K562 (cell line): ENCODE measurements at regions not wholly inside any gene's neighbourhood (a gene's known extent, or its start where the extent isn't known, plus 50 kb on each side); places are given as distances from the start of the nearest gene placed in this dataset.

ENCODE experiments used
- ATAC-seq: fragments of 200-7000 bp; cut with Tn5 transposase; 3 replicates; pipeline ENCODE4 v1.9.1; 2020; ENCODE audit warnings: moderate library complexity
- BruUV-seq: library from RNA; stranded (reverse); fragments of 400-500 nt; replicated peaks from 2 replicates; lab custom pipeline; 2021; lab: Mats Ljungman, UMichigan
- CTCF ChIA-PET: fragments of 300-600 bp; formaldehyde crosslinking; extraction: SDS; loops from one replicate; lab custom pipeline; 2021; ENCODE audit warnings: low intra/inter-chr PET ratio; lab: Yijun Ruan, JAX
- POLR2A ChIA-PET: fragments of 300-600, 350-650 bp; sonication (Branson Sonifier 250); formaldehyde crosslinking; extraction: SDS; loops from one replicate; lab custom pipeline; 2021; ENCODE audit warnings: antibody characterized with exemption, inconsistent platforms; lab: Yijun Ruan, JAX
- DNase-seq, 4 experiments: peaks; one replicate each; pipeline versions ENCODE4 v3.0.0 to v3.0.0-alpha.2; 2011 to 2018; ENCODE audit warnings: low spot score in 3 of 4, mixed read lengths in 3 of 4; ENCODE audit errors: extremely low read depth in 1 of 4
- FAIRE-seq: peaks from 2 replicates; lab custom pipeline; 2011; peaks lifted over from hg19 to GRCh38; lab: Jason Lieb, UNC
- H2AFZ ChIP-seq: 2 replicates; pipeline ENCODE4 v1.6.0; 2011; ENCODE audit warnings: low read depth, low read length, control low read depth, inconsistent platforms
- H3K27ac ChIP-seq: fragments of 200-600 bp; 3 replicates; pipeline ENCODE4 v1.8.0; 2011; ENCODE audit warnings: low read depth, mild to moderate bottlenecking, control low read depth, inconsistent platforms, low read length, moderate library complexity, mixed read lengths; ENCODE audit errors: extremely low read depth
- H3K27me3 ChIP-seq, 2 experiments: fragments of 300-600 bp in 1 of 2; 2 replicates in 1 of 2; 3 replicates in 1 of 2; pipeline versions ENCODE4 v1.6.0 to v1.8.0; 2011; ENCODE audit warnings: inconsistent platforms in 2 of 2, low read length in 2 of 2, mild to moderate bottlenecking in 1 of 2, mixed read lengths in 1 of 2, moderate library complexity in 1 of 2; ENCODE audit not compliant: control insufficient read depth in 2 of 2, insufficient read depth in 2 of 2
- H3K36me3 ChIP-seq: fragments of 300-600 bp; 3 replicates; pipeline ENCODE4 v1.8.0; 2011; ENCODE audit warnings: mild to moderate bottlenecking, low read length, inconsistent platforms; ENCODE audit not compliant: control insufficient read depth, insufficient read depth
- H3K4me1 ChIP-seq, 2 experiments: fragments of 200-600 bp in 1 of 2; replicated peaks in 1 of 2; 2 replicates in 1 of 2; 3 replicates in 1 of 2; pipeline versions ENCODE4 v1.5.1 to v1.8.0; 2011; ENCODE audit warnings: inconsistent platforms in 2 of 2, low read length in 2 of 2, mild to moderate bottlenecking in 1 of 2, mixed read lengths in 1 of 2, moderate library complexity in 1 of 2; ENCODE audit not compliant: control insufficient read depth in 2 of 2, insufficient read depth in 2 of 2
- H3K4me2 ChIP-seq: 2 replicates; pipeline ENCODE4 v1.6.1; 2011; ENCODE audit warnings: low read length, control low read depth, inconsistent platforms, mixed read lengths; ENCODE audit not compliant: insufficient read depth
- H3K4me3 ChIP-seq: fragments of 200-600 bp; sonication (generic), shearing (Covaris generic); 2 replicates; pipeline ENCODE4 v1.5.1; 2016; ENCODE audit warnings: control low read depth, inconsistent platforms
- H3K79me2 ChIP-seq: fragments of 200-600 bp; 3 replicates; pipeline ENCODE4 v1.8.0; 2011; ENCODE audit warnings: low read length, inconsistent platforms; ENCODE audit not compliant: control insufficient read depth, insufficient read depth
- H3K9ac ChIP-seq, 2 experiments: 2 replicates each; pipeline versions ENCODE4 v1.6.0 to v1.6.1; 2011; ENCODE audit warnings: low read depth in 2 of 2, low read length in 2 of 2, control low read depth in 1 of 2, inconsistent platforms in 1 of 2, mild to moderate bottlenecking in 1 of 2, mixed read lengths in 1 of 2; ENCODE audit not compliant: insufficient read depth in 1 of 2
- H3K9me1 ChIP-seq: one replicate; pipeline ENCODE4 v1.6.0; 2011; ENCODE audit warnings: inconsistent platforms, mild to moderate bottlenecking, low read length, moderate library complexity; ENCODE audit not compliant: control insufficient read depth, insufficient read depth
- H3K9me3 ChIP-seq: replicated peaks from 2 replicates; pipeline ENCODE4 v1.5.1; 2011; ENCODE audit warnings: low read depth, low read length, inconsistent platforms; ENCODE audit not compliant: control insufficient read depth, insufficient read depth
- H4K20me1 ChIP-seq: replicated peaks from 2 replicates; pipeline ENCODE4 v1.6.1; 2011; ENCODE audit warnings: low read length, inconsistent platforms, mixed read lengths; ENCODE audit not compliant: control insufficient read depth, insufficient read depth
- HDAC8 ChIP-seq: fragments of 450-650 bp; IDR thresholded peaks from 2 replicates; pipeline ENCODE4 v1.6.1; 2016; ENCODE audit warnings: mild to moderate bottlenecking, missing genetic modification characterization, moderate library complexity, missing compliant biosample characterization
- HEY1 ChIP-seq: fragments of 250-450 bp; sonication (Bioruptor Pico); IDR thresholded peaks from 2 replicates; pipeline ENCODE4 v1.5.0; 2020; ENCODE audit warnings: mild to moderate bottlenecking, moderate library complexity, borderline replicate concordance
- PCBP1 ChIP-seq: fragments of 200-400 bp; formaldehyde crosslinking; IDR thresholded peaks from 2 replicates; pipeline ENCODE4 v1.6.1; 2018; ENCODE audit warnings: mild to moderate bottlenecking, low read depth, low read length; ENCODE audit not compliant: poor library complexity, severe bottlenecking
- RAD21 ChIP-seq, 2 experiments: fragments of 250-450 bp in 1 of 2; fragments of 450-650 bp in 1 of 2; sonication (Bioruptor Pico) in 1 of 2; formaldehyde crosslinking in 1 of 2; IDR thresholded peaks in 1 of 2; conservative IDR thresholded peaks in 1 of 2; 2 replicates each; pipeline versions ENCODE4 v1.4.0 to v1.8.0; 2020 to 2022; ENCODE audit warnings: mild to moderate bottlenecking in 2 of 2, moderate library complexity in 1 of 2
- RCOR1 ChIP-seq, 2 experiments: IDR thresholded peaks; 2 replicates each; pipeline ENCODE4 v1.6.1; 2012; ENCODE audit warnings: low read depth in 2 of 2, low read length in 2 of 2, borderline replicate concordance in 1 of 2, improper control_type of control experiment in 1 of 2
- SP1 ChIP-seq: sonication (generic); formaldehyde crosslinking; IDR thresholded peaks from 2 replicates; pipeline ENCODE4 v1.8.1; 2022; ENCODE audit warnings: mild to moderate bottlenecking, missing genetic modification reagents
- STAT5A ChIP-seq: IDR thresholded peaks from 2 replicates; pipeline ENCODE4 v1.6.1; 2012; ENCODE audit warnings: low read length, inconsistent platforms, borderline replicate concordance
- TEAD1 ChIP-seq, 2 experiments: fragments of 450-650 bp in 1 of 2; sonication (generic) in 1 of 2; formaldehyde crosslinking; IDR thresholded peaks; 2 replicates each; pipeline versions ENCODE4 v1.4.0 to v1.8.0; 2020 to 2022; ENCODE audit warnings: mild to moderate bottlenecking in 2 of 2, missing genetic modification reagents in 1 of 2
- U2AF2 ChIP-seq: fragments of 200-400 bp; formaldehyde crosslinking; optimal IDR thresholded peaks from 2 replicates; pipeline ENCODE3; 2017; ENCODE audit warnings: low read depth, mild to moderate bottlenecking, low read length
- ZBTB17 ChIP-seq: fragments of 450-650 bp; formaldehyde crosslinking; IDR thresholded peaks from 2 replicates; pipeline ENCODE4 v1.4.0; 2020; ENCODE audit warnings: mild to moderate bottlenecking
- ZKSCAN3 ChIP-seq: fragments of 250-450 bp; sonication (Bioruptor Pico); IDR thresholded peaks from 2 replicates; pipeline ENCODE4 v1.4.0; 2020
- ZNF165 ChIP-seq: fragments of 250-450 bp; sonication (Bioruptor Pico); IDR thresholded peaks from 2 replicates; pipeline ENCODE4 v1.4.0; 2020; ENCODE audit warnings: borderline replicate concordance
- ZNF717 ChIP-seq: fragments of 250-450 bp; sonication (Bioruptor Pico); IDR thresholded peaks from 2 replicates; pipeline ENCODE4 v1.5.0; 2021
- WGBS: fragments of 100-300 bp; shearing (Covaris generic); methylation state at CpG from one replicate; pipeline ENCODE4 v1.1.6; 2016; ENCODE audit warnings: low coverage, mixed read lengths; ENCODE audit not compliant: insufficient coverage; ENCODE audit errors: missing lambda C conversion rate; 5-methylcytosine and 5-hydroxymethylcytosine counted together
- in situ Hi-C: fragments of 300-500 bp; cut with MboI; formaldehyde crosslinking; loops from 4 replicates; pipeline ENCODE4 v1.15.0; 2018; ENCODE audit warnings: inconsistent platforms, mixed read lengths
- intact Hi-C: fragments of 100-400 bp; cut with micrococcal nuclease; formaldehyde crosslinking; loops from 2 replicates; pipeline ENCODE4 v1.14.2; 2022
- TF ChIP-seq, protein P1 (sequence below): fragments of 450-650 bp; formaldehyde crosslinking; IDR thresholded peaks from 2 replicates; pipeline ENCODE4 v1.4.0; 2020; ENCODE audit warnings: mild to moderate bottlenecking, moderate library complexity
- TF ChIP-seq, protein P2 (sequence below): sonication (generic); formaldehyde crosslinking; IDR thresholded peaks from 2 replicates; pipeline ENCODE4 v1.9.0; 2022; ENCODE audit warnings: mild to moderate bottlenecking, missing genetic modification reagents
- TF ChIP-seq, protein P3 (sequence below): sonication (generic); formaldehyde crosslinking; IDR thresholded peaks from 2 replicates; pipeline ENCODE4 v1.8.0; 2022; ENCODE audit warnings: mild to moderate bottlenecking, missing genetic modification reagents
- TF ChIP-seq, protein P4 (sequence below): fragments of 450-650 bp; IDR thresholded peaks from 2 replicates; pipeline ENCODE4 v1.6.1; 2016; ENCODE audit warnings: missing biosample characterization, missing genetic modification characterization

- FAIRE-seq (no peak), DNase-seq (no peak), ATAC-seq (no peak)
- Histone ChIP-seq H3K9me1 (no peaks in the 10 kb centered on the region), H3K4me3 (no peak overlapping the region), H3K27me3 (peaks cover 15 to 24% of the 10 kb centered on the region in 2 experiments), H3K27ac (no peak overlapping the region), H2AFZ (no peak overlapping the region), H4K20me1 (no peaks in the 10 kb centered on the region), H3K4me1 (no peaks in the 10 kb centered on the region), H3K36me3 (no peaks in the 10 kb centered on the region), H3K79me2 (no peaks in the 10 kb centered on the region), H3K9ac (no peak overlapping the region), H3K4me2 (no peak overlapping the region), H3K9me3 (no peaks in the 10 kb centered on the region)
- under 1% methylated on average over 6 of the region's 6 CpGs for WGBS
- in situ Hi-C loops, result no loop called here
- intact Hi-C loops, result no loop called here
- POLR2A ChIA-PET, result no interaction called here
- no TSS peak for BruUV-seq
- CTCF ChIA-PET, result no interaction called here
- no peak for TF ChIP-seq ZBTB17 (CRISPR knock-in tag)
- TF ChIP-seq U2AF2, result no peak
- TF ChIP-seq, protein P1, sequence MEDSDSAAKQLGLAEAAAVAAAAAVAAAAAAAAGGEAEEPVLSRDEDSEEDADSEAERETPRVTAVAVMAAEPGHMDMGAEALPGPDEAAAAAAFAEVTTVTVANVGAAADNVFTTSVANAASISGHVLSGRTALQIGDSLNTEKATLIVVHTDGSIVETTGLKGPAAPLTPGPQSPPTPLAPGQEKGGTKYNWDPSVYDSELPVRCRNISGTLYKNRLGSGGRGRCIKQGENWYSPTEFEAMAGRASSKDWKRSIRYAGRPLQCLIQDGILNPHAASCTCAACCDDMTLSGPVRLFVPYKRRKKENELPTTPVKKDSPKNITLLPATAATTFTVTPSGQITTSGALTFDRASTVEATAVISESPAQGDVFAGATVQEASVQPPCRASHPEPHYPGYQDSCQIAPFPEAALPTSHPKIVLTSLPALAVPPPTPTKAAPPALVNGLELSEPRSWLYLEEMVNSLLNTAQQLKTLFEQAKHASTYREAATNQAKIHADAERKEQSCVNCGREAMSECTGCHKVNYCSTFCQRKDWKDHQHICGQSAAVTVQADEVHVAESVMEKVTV, result no peak
- no peak for TF ChIP-seq STAT5A
- no peak for TF ChIP-seq TEAD1 (CRISPR knock-in tag; IDR thresholded peaks at IDR 0.05)
- no peak for TF ChIP-seq PCBP1
- TF ChIP-seq, protein P2, sequence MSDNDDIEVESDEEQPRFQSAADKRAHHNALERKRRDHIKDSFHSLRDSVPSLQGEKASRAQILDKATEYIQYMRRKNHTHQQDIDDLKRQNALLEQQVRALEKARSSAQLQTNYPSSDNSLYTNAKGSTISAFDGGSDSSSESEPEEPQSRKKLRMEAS (CRISPR knock-in tag), result no peak
- TF ChIP-seq HDAC8 (tag), result no peak
- TF ChIP-seq SP1 (CRISPR knock-in tag), result no peak
- no peak for TF ChIP-seq ZNF165 (CRISPR knock-in tag)
- TF ChIP-seq, protein P3, sequence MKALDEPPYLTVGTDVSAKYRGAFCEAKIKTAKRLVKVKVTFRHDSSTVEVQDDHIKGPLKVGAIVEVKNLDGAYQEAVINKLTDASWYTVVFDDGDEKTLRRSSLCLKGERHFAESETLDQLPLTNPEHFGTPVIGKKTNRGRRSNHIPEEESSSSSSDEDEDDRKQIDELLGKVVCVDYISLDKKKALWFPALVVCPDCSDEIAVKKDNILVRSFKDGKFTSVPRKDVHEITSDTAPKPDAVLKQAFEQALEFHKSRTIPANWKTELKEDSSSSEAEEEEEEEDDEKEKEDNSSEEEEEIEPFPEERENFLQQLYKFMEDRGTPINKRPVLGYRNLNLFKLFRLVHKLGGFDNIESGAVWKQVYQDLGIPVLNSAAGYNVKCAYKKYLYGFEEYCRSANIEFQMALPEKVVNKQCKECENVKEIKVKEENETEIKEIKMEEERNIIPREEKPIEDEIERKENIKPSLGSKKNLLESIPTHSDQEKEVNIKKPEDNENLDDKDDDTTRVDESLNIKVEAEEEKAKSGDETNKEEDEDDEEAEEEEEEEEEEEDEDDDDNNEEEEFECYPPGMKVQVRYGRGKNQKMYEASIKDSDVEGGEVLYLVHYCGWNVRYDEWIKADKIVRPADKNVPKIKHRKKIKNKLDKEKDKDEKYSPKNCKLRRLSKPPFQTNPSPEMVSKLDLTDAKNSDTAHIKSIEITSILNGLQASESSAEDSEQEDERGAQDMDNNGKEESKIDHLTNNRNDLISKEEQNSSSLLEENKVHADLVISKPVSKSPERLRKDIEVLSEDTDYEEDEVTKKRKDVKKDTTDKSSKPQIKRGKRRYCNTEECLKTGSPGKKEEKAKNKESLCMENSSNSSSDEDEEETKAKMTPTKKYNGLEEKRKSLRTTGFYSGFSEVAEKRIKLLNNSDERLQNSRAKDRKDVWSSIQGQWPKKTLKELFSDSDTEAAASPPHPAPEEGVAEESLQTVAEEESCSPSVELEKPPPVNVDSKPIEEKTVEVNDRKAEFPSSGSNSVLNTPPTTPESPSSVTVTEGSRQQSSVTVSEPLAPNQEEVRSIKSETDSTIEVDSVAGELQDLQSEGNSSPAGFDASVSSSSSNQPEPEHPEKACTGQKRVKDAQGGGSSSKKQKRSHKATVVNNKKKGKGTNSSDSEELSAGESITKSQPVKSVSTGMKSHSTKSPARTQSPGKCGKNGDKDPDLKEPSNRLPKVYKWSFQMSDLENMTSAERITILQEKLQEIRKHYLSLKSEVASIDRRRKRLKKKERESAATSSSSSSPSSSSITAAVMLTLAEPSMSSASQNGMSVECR (CRISPR knock-in tag), result no peak
- TF ChIP-seq HEY1 (CRISPR knock-in tag), result no peak
- TF ChIP-seq RAD21 (CRISPR knock-in tag; conservative IDR thresholded peaks at IDR 0.05 in 1 of 2, IDR thresholded peaks at IDR 0.05 in 1 of 2), result no peak
- TF ChIP-seq, protein P4, sequence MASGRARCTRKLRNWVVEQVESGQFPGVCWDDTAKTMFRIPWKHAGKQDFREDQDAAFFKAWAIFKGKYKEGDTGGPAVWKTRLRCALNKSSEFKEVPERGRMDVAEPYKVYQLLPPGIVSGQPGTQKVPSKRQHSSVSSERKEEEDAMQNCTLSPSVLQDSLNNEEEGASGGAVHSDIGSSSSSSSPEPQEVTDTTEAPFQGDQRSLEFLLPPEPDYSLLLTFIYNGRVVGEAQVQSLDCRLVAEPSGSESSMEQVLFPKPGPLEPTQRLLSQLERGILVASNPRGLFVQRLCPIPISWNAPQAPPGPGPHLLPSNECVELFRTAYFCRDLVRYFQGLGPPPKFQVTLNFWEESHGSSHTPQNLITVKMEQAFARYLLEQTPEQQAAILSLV (tag), result no peak
- no peak for TF ChIP-seq RCOR1 (IDR thresholded peaks at IDR 0.05; ENCODE audit: borderline replicate concordance in 1 of 2, low read depth in 2 of 2, low read length in 2 of 2)
- no peak for TF ChIP-seq ZNF717 (CRISPR knock-in tag)
- no peak for TF ChIP-seq ZKSCAN3 (CRISPR knock-in tag)
These were observed 62.6 kb downstream of the CTAGE1 start for GRCh38 chr18:22355069-22355468.
